ENCODE measurements at regions not wholly inside any gene's neighbourhood (a gene's known extent, or its start where the extent isn't known, plus 50 kb on each side); places are given as distances from the start of the nearest gene placed in this dataset.

- POLR2A ChIA-PET, result interaction anchor here (1.2 to 1.5 kb wide), 2 partner anchors 94 to 451 kb away, joined by 5 to 7 read pairs; partner anchors contain the start of gene BTG1
- DNase-seq, result no peak
- Mint-ChIP-seq H3K36me3 (peaks cover 37% of the 10 kb centered on the region), H3K9me3 (peaks cover 38% of the 10 kb centered on the region), H3K27ac (peak overlapping the region; percentile 82), H3K27me3 (no peaks in the 10 kb centered on the region), H3K4me1 (ENCODE audit: low read depth) (peaks cover 72% of the 10 kb centered on the region), H3K4me3 (no peak overlapping the region)
- CTCF ChIA-PET, result no interaction called here
- intact Hi-C loops (cut with micrococcal nuclease), result loop anchor here (10.0 kb wide), 1 partner anchor 1022 kb away; no protein-coding TSS in a partner anchor
Measured at GRCh38 chr12:92597118-92597517, 105.7 kb upstream of the PLEKHG7 start.

GRCh38 chr12:92596383-92596782, 106.4 kb upstream of the PLEKHG7 start:
- H3K4me3 Mint-ChIP-seq, result no peak overlapping the region
- peak overlapping the region; percentile 6 for H3K27ac Mint-ChIP-seq
- no peaks in the 10 kb centered on the region for H3K27me3 Mint-ChIP-seq
- ChIA-PET CTCF (no interaction called here), POLR2A (no interaction called here)
- peaks cover 73% of the 10 kb centered on the region for H3K4me1 Mint-ChIP-seq (ENCODE audit: low read depth)
- peaks cover 33% of the 10 kb centered on the region for H3K36me3 Mint-ChIP-seq
- intact Hi-C loops (cut with micrococcal nuclease), result loop anchor here (10.0 kb wide), 1 partner anchor 1022 kb away; no protein-coding TSS in a partner anchor
- H3K9me3 Mint-ChIP-seq, result peaks cover 31% of the 10 kb centered on the region
- no peak for DNase-seq

GRCh38 chr12:92595663-92596062, 107.1 kb upstream of the PLEKHG7 start:
- no peak for DNase-seq
- Mint-ChIP-seq H3K4me1 (ENCODE audit: low read depth) (peaks cover 73% of the 10 kb centered on the region), H3K9me3 (peaks cover 24% of the 10 kb centered on the region), H3K4me3 (no peak overlapping the region), H3K27ac (peak overlapping the region; percentile 87), H3K36me3 (peaks cover 28% of the 10 kb centered on the region), H3K27me3 (no peaks in the 10 kb centered on the region)
- intact Hi-C loops (cut with micrococcal nuclease), result loop anchor here (2.0 to 10.0 kb wide), 3 partner anchors 333 to 1021 kb away; partner anchors contain the start of gene EEA1
- POLR2A ChIA-PET, result no interaction called here
- CTCF ChIA-PET, result no interaction called here

GRCh38 chr12:92593734-92594402, 108.9 kb upstream of the PLEKHG7 start:
- peak; percentile 87 for DNase-seq
- peak overlapping the region; percentile 92 for H3K27ac Mint-ChIP-seq
- intact Hi-C loops (cut with micrococcal nuclease), result loop anchor here (1.0 to 10.0 kb wide), 10 partner anchors 10 to 1019 kb away; partner anchors contain the start of gene EEA1
- H3K4me1 Mint-ChIP-seq (ENCODE audit: low read depth), result peaks cover 80% of the 10 kb centered on the region
- H3K4me3 Mint-ChIP-seq, result peak overlapping the region; percentile 25
- no peaks in the 10 kb centered on the region for H3K27me3 Mint-ChIP-seq
- peaks cover 13% of the 10 kb centered on the region for H3K36me3 Mint-ChIP-seq
- ChIA-PET POLR2A (interaction anchor here (0.5 to 1.7 kb wide), 6 partner anchors 37 to 452 kb away, joined by 3 to 6 read pairs (median 4); partner anchors contain the start of gene BTG1), CTCF (no interaction called here)
- H3K9me3 Mint-ChIP-seq, result peaks cover 7% of the 10 kb centered on the region

- Mint-ChIP-seq H3K4me3 (no peak overlapping the region), H3K27ac (no peak overlapping the region), H3K4me1 (ENCODE audit: low read depth) (peaks cover 6% of the 10 kb centered on the region), H3K27me3 (no peaks in the 10 kb centered on the region), H3K36me3 (peaks cover 8% of the 10 kb centered on the region), H3K9me3 (peaks cover 10% of the 10 kb centered on the region)
- no peak for DNase-seq
- intact Hi-C loops (cut with micrococcal nuclease), result no loop called here
- POLR2A ChIA-PET, result no interaction called here
- CTCF ChIA-PET, result no interaction called here
Measured at GRCh38 chr12:92585115-92585727, 117.6 kb upstream of the PLEKHG7 start.

GRCh38 chr12:92583910-92584309, 118.9 kb upstream of the PLEKHG7 start:
- ChIA-PET CTCF (no interaction called here), POLR2A (no interaction called here)
- Mint-ChIP-seq H3K4me3 (no peak overlapping the region), H3K9me3 (peaks cover 10% of the 10 kb centered on the region), H3K27me3 (no peaks in the 10 kb centered on the region), H3K36me3 (peaks cover 8% of the 10 kb centered on the region), H3K27ac (no peak overlapping the region), H3K4me1 (ENCODE audit: low read depth) (no peaks in the 10 kb centered on the region)
- intact Hi-C loops (cut with micrococcal nuclease), result no loop called here
- no peak for DNase-seq

- intact Hi-C loops (cut with micrococcal nuclease), result no loop called here
- ChIA-PET CTCF (no interaction called here), POLR2A (no interaction called here)
- no peak for DNase-seq
- no peaks in the 10 kb centered on the region for H3K27me3 Mint-ChIP-seq
- no peak overlapping the region for H3K4me3 Mint-ChIP-seq
- peaks cover 8% of the 10 kb centered on the region for H3K36me3 Mint-ChIP-seq
- H3K27ac Mint-ChIP-seq, result no peak overlapping the region
- H3K9me3 Mint-ChIP-seq, result peaks cover 10% of the 10 kb centered on the region
- H3K4me1 Mint-ChIP-seq (ENCODE audit: low read depth), result no peaks in the 10 kb centered on the region
Measured at GRCh38 chr12:92582893-92583292, 119.9 kb upstream of the PLEKHG7 start.

- ChIA-PET POLR2A (no interaction called here), CTCF (no interaction called here)
- Mint-ChIP-seq H3K9me3 (peaks cover 10% of the 10 kb centered on the region), H3K27me3 (no peaks in the 10 kb centered on the region), H3K4me3 (no peak overlapping the region), H3K36me3 (peaks cover 8% of the 10 kb centered on the region), H3K4me1 (ENCODE audit: low read depth) (no peaks in the 10 kb centered on the region), H3K27ac (no peak overlapping the region)
- DNase-seq, result no peak
- intact Hi-C loops (cut with micrococcal nuclease), result no loop called here
Measured at GRCh38 chr12:92582475-92582874, 120.3 kb upstream of the PLEKHG7 start.

GRCh38 chr12:92581604-92582003, 121.2 kb upstream of the PLEKHG7 start:
- intact Hi-C loops (cut with micrococcal nuclease), result no loop called here
- Mint-ChIP-seq H3K36me3 (peaks cover 8% of the 10 kb centered on the region), H3K4me1 (ENCODE audit: low read depth) (no peaks in the 10 kb centered on the region), H3K27ac (no peak overlapping the region), H3K9me3 (peaks cover 10% of the 10 kb centered on the region), H3K4me3 (no peak overlapping the region), H3K27me3 (no peaks in the 10 kb centered on the region)
- ChIA-PET CTCF (no interaction called here), POLR2A (no interaction called here)
- DNase-seq, result no peak

GRCh38 chr12:92574911-92575570, 127.7 kb upstream of the PLEKHG7 start:
- Mint-ChIP-seq H3K27ac (no peak overlapping the region), H3K27me3 (no peaks in the 10 kb centered on the region), H3K4me3 (no peak overlapping the region), H3K4me1 (ENCODE audit: low read depth) (peaks cover 6% of the 10 kb centered on the region), H3K36me3 (no peaks in the 10 kb centered on the region), H3K9me3 (no peaks in the 10 kb centered on the region)
- ChIA-PET POLR2A (no interaction called here), CTCF (interaction anchor here (0.6 to 2.5 kb wide), 5 partner anchors 24 to 210 kb away, joined by 3 to 17 read pairs (median 4); no protein-coding TSS in a partner anchor)
- intact Hi-C loops (cut with micrococcal nuclease), result loop anchor here (1.0 to 5.0 kb wide), 3 partner anchors 75 to 1213 kb away; no protein-coding TSS in a partner anchor
- DNase-seq, result no peak

GRCh38 chr12:92574051-92574783, 128.6 kb upstream of the PLEKHG7 start:
- no peak for DNase-seq
- Mint-ChIP-seq H3K27me3 (no peaks in the 10 kb centered on the region), H3K9me3 (no peaks in the 10 kb centered on the region), H3K4me1 (ENCODE audit: low read depth) (peaks cover 6% of the 10 kb centered on the region), H3K36me3 (no peaks in the 10 kb centered on the region), H3K4me3 (no peak overlapping the region), H3K27ac (no peak overlapping the region)
- intact Hi-C loops (cut with micrococcal nuclease), result loop anchor here (1.0 to 5.0 kb wide), 3 partner anchors 76 to 1212 kb away; no protein-coding TSS in a partner anchor
- ChIA-PET CTCF (interaction anchor here (1.3 to 2.5 kb wide), 4 partner anchors 25 to 75 kb away, joined by 3 to 17 read pairs (median 4); no protein-coding TSS in a partner anchor), POLR2A (no interaction called here)

- H3K9me3 Mint-ChIP-seq, result no peaks in the 10 kb centered on the region
- H3K36me3 Mint-ChIP-seq, result no peaks in the 10 kb centered on the region
- H3K27ac Mint-ChIP-seq, result no peak overlapping the region
- CTCF ChIA-PET, result interaction anchor here (0.5 to 5.5 kb wide), 6 partner anchors 62 to 1191 kb away, joined by 3 to 77 read pairs (median 11); no protein-coding TSS in a partner anchor
- POLR2A ChIA-PET, result no interaction called here
- peaks cover 8% of the 10 kb centered on the region for H3K4me1 Mint-ChIP-seq (ENCODE audit: low read depth)
- intact Hi-C loops (cut with micrococcal nuclease), result loop anchor here (5.0 kb wide), 2 partner anchors 761 to 1211 kb away; no protein-coding TSS in a partner anchor
- H3K4me3 Mint-ChIP-seq, result no peak overlapping the region
- no peak for DNase-seq
- no peaks in the 10 kb centered on the region for H3K27me3 Mint-ChIP-seq
Measured at GRCh38 chr12:92573104-92573503, 129.7 kb upstream of the PLEKHG7 start.

All from activated CD4-positive, alpha-beta memory T cell treated with anti-CD3 and anti-CD28 coated beads for 36 hours (primary cell).